ENCODE measurements at regions not wholly inside any gene's neighbourhood (a gene's known extent, or its start where the extent isn't known, plus 50 kb on each side); places are given as distances from the start of the nearest gene placed in this dataset.
"Not testable (repeated sequence)": the region's sequence is repeated elsewhere in the genome, so short reads cannot be mapped to it uniquely, and the experiment has no call there.

DNA sequence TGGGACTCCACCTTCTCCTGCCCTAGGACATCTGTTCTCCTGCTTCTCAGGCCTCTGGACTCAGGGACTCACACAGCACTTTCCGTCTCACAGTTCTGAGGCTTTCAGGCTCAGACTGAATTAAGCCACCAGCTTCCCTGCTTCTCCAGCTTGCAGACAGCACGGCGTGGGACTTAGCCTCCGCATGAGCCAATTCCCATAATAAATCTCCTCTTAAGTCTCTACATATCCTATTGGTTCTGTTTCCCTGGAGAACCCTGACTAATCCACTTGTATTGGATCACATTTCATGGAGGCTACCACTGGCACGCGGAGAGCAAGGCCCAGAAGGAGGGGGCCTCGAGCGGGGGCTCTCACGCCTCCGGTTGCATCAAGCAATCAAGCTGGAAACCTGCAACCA is 1313.6 kb downstream of the TBC1D22A start:
- DNase-seq: no peak

- DNase-seq: no peak
Measured at GRCh38 chr22:48075604-48076003, 1313.2 kb downstream of the TBC1D22A start.

DNA sequence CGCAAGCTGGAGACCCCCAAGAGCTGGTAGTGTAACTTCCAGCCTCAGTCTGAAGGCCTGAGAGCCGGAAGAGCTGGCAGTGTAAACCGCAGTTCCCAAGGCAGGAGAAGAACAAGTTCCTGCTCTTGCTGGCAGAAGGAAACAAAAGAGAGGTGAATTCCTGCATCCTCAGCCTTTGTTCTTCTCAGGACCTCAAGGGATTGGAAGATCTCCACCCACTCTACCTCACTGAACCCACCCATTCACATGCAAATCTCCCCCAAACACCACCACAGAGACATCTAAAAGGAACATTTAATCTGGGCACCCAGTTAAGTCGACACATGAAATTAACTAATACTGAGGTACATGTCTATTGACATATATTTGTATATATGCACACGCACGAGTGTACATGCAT is 1310.3 kb downstream of the TBC1D22A start:
- no peak for DNase-seq

GRCh38 chr22:48071828-48072227 is 1309.4 kb downstream of the TBC1D22A start:
- no peak for DNase-seq

- DNase-seq: no peak
Measured at GRCh38 chr22:48071305-48071704, 1308.9 kb downstream of the TBC1D22A start.

GRCh38 chr22:48070760-48071159 is 1308.3 kb downstream of the TBC1D22A start:
- DNase-seq: no peak

GRCh38 chr22:48070083-48070482 is 1307.6 kb downstream of the TBC1D22A start:
- DNase-seq: no peak

- no peak for DNase-seq
Measured at GRCh38 chr22:48069256-48069655, 1306.8 kb downstream of the TBC1D22A start.

GRCh38 chr22:48068323-48068885 is 1306.0 kb downstream of the TBC1D22A start:
- no peak for DNase-seq

GRCh38 chr22:48065892-48066291 is 1303.4 kb downstream of the TBC1D22A start:
- no peak for DNase-seq

- no peak for DNase-seq
Measured at GRCh38 chr22:48061726-48062125, 1299.3 kb downstream of the TBC1D22A start.

GRCh38 chr22:48060266-48060665 is 1297.8 kb downstream of the TBC1D22A start:
- DNase-seq: no peak

DNA sequence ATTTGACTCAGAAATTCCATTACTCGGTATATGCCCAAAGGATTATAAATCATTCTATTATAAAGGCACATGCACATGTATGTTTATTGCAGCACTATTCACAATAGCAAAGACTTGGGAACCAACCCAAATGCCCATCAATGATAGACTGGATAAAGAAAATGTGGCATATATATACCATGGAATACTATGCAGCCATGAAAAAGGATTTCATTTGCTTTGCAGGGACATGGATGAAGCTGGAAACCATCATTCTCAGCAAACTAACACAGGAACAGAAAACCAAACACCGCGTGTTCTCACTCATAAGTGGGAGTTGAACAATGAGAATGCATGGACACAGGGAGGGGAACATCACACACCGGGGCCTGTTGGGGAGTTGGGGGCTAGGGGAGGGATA is 1297.1 kb downstream of the TBC1D22A start:
- DNase-seq: not testable (repeated sequence)

GRCh38 chr22:48057116-48057835 is 1294.8 kb downstream of the TBC1D22A start:
- no peak for DNase-seq

DNA sequence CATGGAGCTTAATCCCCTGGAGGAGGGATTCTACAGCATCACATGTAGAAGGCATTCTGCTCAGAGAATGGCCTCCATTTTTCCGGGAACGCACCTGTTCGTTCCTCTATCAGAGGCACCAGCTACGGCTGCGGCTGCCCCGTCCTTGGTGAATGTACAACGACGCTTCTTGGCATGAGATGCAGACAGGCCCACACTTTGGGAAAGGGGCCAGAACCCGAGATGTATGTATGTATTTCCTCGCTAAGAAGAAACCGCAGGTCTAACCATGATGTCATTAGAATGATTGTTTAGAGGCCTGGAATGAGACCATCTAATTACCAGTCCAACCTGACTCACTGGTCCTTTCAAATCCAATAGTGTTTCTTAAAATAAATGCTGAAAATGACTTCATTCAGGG is 1293.4 kb downstream of the TBC1D22A start:
- DNase-seq: no peak

GRCh38 chr22:48055185-48055584 is 1292.7 kb downstream of the TBC1D22A start:
- no peak for DNase-seq

DNA sequence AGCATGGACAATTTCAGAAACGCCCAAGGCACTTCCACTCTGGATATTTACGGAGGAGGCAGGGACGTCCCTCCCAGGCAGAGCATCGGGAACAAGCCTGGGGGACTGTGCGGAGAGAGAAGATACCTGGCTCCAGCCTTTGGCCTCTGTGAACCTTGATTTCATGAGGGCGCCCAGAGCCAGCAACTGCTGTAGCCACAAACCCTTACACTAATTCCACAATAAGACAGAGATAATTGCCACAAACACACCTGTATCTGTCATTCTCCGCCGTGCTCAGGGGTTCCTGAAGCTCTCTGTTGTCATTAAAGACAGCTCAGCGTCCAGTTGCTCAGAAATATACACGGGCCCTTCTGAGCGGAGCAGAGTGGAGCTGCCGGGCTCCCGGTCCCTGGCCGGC is 1292.1 kb downstream of the TBC1D22A start:
- no peak for DNase-seq

DNA sequence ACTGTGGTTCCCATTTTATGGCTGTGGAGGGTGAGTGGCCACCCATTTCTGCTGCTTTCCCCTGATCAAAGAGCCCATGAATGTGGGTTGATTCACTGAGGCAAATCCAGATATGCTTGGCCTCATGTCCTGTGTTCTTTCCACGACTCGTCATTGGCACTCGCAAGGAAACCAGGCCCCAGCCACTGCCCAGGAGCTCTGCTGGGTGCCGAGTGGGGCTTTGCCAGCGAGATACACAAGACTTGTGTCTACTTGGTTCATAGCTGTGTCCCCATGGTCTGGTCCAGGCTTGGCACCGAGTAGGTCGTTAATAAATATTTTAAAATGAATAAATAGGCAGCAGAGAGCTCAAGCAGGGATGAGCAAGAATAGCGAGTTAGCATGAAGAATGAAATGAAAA is 1291.5 kb downstream of the TBC1D22A start:
- no peak for DNase-seq

DNA sequence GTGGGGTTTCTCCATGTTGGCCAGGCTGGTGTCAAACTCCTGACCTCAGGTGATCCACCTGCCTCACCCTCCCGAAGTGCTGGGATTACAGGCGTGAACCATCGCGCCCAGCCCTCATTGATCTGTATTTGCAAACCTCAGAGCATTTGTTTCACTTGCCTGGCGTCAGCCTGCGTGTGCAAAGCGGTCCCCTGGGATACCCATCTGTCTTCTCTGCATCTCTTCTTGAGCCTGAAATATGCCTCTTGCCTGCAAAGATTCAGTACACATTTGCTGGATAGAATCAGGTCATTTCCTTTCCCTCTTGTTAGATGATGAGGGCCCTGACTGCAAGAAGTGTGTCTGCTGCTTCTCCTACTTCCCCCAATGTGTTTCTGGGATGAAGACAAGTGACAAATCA is 1291.0 kb downstream of the TBC1D22A start:
- DNase-seq: no peak

- DNase-seq: no peak
Measured at GRCh38 chr22:48052621-48052890, 1290.1 kb downstream of the TBC1D22A start.

- DNase-seq: no peak
Measured at GRCh38 chr22:48051796-48052620, 1289.6 kb downstream of the TBC1D22A start.

DNA sequence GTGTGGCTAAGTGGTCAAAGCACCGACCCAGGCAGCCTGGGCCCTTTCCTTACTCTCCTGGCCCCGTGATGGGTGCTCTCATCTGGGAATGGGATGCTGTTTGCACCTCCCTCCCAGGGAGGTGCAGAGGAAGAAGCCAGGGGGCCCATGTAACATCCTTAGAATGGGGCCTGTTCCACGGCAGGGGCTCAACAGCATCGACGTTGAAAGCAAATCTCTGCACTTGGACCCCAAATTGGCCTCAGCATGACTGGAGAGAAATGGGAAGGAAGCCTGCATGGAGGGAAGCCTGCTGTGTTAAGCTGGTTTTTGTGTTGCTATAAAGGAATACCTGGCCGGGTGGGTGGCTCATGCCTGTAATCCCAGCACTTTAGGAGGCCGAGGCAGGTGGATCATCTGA is 1288.4 kb downstream of the TBC1D22A start:
- DNase-seq: no peak

GRCh38 chr22:48049116-48049515 is 1286.7 kb downstream of the TBC1D22A start:
- no peak for DNase-seq
